ENCODE measurements at regions not wholly inside any gene's neighbourhood (a gene's known extent, or its start where the extent isn't known, plus 50 kb on each side); places are given as distances from the start of the nearest gene placed in this dataset.

DNA sequence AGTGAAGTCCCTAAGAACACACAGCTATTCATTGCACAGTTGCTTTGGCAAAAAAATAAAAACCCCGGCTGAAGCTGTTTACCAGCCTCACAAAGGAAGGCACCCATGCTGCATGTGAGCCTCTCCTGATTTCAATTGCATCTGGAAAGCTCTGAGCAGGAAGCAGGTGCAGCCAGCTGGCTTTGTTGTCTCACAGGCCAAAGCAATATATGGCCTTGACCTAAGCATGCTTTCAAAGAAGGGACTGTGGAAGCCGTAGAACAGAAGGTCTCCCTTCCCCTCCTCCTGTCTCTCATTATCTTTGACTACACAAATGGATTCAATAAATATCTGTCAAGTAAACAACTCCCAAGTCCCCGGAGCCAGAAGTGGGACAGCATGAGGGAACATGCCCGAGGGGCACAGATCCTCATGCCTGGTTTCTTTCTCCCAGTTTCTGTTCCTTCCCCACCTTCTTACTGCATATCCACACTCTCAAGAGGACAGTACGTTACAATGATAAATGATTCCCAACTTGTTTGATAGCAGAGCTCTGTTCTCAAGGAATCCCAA lies 57.2 kb upstream of the PCSK2 start:
- peaks cover 84% of the 10 kb centered on the region for H3K4me1 ChIP-seq (ENCODE audit: insufficient read depth, low read length, poor library complexity, severe bottlenecking)
- no peak for TF ChIP-seq EZH2 (IDR thresholded peaks at IDR 0.05; ENCODE audit: borderline replicate concordance, low read depth, low read length, poor library complexity, severe bottlenecking)
- TF ChIP-seq, protein P1, sequence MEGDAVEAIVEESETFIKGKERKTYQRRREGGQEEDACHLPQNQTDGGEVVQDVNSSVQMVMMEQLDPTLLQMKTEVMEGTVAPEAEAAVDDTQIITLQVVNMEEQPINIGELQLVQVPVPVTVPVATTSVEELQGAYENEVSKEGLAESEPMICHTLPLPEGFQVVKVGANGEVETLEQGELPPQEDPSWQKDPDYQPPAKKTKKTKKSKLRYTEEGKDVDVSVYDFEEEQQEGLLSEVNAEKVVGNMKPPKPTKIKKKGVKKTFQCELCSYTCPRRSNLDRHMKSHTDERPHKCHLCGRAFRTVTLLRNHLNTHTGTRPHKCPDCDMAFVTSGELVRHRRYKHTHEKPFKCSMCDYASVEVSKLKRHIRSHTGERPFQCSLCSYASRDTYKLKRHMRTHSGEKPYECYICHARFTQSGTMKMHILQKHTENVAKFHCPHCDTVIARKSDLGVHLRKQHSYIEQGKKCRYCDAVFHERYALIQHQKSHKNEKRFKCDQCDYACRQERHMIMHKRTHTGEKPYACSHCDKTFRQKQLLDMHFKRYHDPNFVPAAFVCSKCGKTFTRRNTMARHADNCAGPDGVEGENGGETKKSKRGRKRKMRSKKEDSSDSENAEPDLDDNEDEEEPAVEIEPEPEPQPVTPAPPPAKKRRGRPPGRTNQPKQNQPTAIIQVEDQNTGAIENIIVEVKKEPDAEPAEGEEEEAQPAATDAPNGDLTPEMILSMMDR (conservative IDR thresholded peaks at IDR 0.05; ENCODE audit: low read depth, low read length) = no peak
- no peaks in the 10 kb centered on the region for H3K9me3 ChIP-seq (ENCODE audit: low read depth, low read length, poor library complexity, severe bottlenecking)
- POLR2A ChIA-PET (ENCODE audit: low non-redundant PET) = interaction anchor here (0.5 kb wide), 1 partner anchor 384 kb away, joined by 7 read pairs; no protein-coding TSS in a partner anchor
- BruUV-seq (replicated peaks) = no TSS peak
- no peak overlapping the region for H3K4me3 ChIP-seq (ENCODE audit: low read depth, low read length, poor library complexity, severe bottlenecking)
- peak; percentile 58 for DNase-seq (ENCODE audit: low spot score)
- CTCF ChIA-PET = no interaction called here
- H3K36me3 ChIP-seq (ENCODE audit: insufficient read depth, low read length, poor library complexity, severe bottlenecking) = no peaks in the 10 kb centered on the region
- intact Hi-C loops (cut with micrococcal nuclease; ENCODE audit: unreplicated experiment) = loop anchor here (2.0 to 5.0 kb wide), 3 partner anchors 128 to 365 kb away; no protein-coding TSS in a partner anchor
- H3K27ac ChIP-seq (ENCODE audit: low read depth, low read length, poor library complexity, severe bottlenecking) = peak overlapping the region; percentile 99
- no peaks in the 10 kb centered on the region for H3K27me3 ChIP-seq (replicated peaks; ENCODE audit: insufficient read depth, low read depth, low read length, poor library complexity)

DNA sequence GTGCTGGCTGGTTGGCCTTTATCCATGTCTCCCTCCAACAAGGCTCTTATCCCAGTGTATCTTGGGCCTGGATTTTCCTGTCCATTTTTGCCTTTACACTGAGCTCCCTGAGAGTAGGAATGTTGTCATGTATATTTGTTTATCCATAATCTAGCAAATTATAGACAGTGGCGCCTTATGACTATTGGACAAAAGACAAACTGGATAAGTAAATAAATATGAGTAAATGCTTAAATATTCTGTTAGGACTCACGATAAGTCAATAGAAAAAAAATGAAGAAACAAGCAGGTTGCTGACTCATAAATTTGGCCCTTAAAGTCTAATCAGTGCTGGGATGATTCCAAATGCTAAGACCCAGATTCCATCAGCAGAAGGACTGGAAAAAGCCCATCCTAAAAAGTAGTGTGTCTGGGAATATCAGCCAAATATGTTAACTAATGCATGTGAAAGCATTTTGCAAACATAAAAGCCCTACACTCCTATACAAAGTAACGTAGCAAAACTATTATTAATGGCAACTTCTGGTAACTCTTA lies 55.0 kb upstream of the PCSK2 start:
- Histone ChIP-seq H3K4me3 (ENCODE audit: low read depth, low read length, poor library complexity, severe bottlenecking) (no peak overlapping the region), H3K27ac (ENCODE audit: low read depth, low read length, poor library complexity, severe bottlenecking) (peak overlapping the region; percentile 85), H3K36me3 (ENCODE audit: insufficient read depth, low read length, poor library complexity, severe bottlenecking) (no peaks in the 10 kb centered on the region), H3K4me1 (ENCODE audit: insufficient read depth, low read length, poor library complexity, severe bottlenecking) (peaks cover 73% of the 10 kb centered on the region), H3K27me3 (replicated peaks; ENCODE audit: insufficient read depth, low read depth, low read length, poor library complexity) (no peaks in the 10 kb centered on the region), H3K9me3 (ENCODE audit: low read depth, low read length, poor library complexity, severe bottlenecking) (no peaks in the 10 kb centered on the region)
- TF ChIP-seq EZH2 (IDR thresholded peaks at IDR 0.05; ENCODE audit: borderline replicate concordance, low read depth, low read length, poor library complexity, severe bottlenecking) = no peak
- TF ChIP-seq, protein P1 (conservative IDR thresholded peaks at IDR 0.05; ENCODE audit: low read depth, low read length) = no peak
- CTCF ChIA-PET = no interaction called here
- intact Hi-C loops (cut with micrococcal nuclease; ENCODE audit: unreplicated experiment) = loop anchor here (2.0 to 5.0 kb wide), 2 partner anchors 57 to 125 kb away; no protein-coding TSS in a partner anchor
- POLR2A ChIA-PET (ENCODE audit: low non-redundant PET) = no interaction called here
- DNase-seq (ENCODE audit: low spot score) = peak; percentile 25
- no TSS peak for BruUV-seq (replicated peaks)

DNA sequence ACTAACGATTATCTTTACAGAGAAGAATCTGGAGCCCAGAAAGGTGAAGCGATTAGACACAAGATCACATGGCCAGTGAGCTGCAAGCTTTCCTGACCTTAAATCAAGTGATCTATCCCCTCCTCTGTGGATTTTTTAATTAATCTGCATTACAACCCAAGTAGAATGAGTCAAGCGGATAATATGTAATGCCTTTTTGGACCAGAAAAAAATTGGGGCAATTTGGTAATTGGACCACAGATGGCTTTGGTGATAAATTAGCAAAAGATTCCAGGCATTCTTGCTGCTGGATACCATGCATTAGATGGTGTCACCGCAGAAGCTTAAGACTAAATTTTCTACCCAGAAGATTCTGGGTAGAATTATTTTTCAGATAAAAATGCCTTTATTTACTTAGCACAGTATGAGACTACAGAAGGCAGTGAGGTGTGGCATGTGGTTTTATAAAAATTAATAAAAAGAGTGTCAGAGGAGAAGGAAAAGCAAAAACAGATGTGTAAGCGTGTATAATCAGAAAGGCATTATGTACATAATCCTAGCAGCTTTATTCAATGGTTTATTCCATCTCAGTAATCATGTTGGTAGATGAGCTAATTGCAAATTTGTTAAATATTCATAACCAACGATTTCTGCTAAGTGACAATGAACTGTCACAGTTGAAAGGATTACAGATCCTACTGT lies 53.9 kb upstream of the PCSK2 start:
- intact Hi-C loops (cut with micrococcal nuclease; ENCODE audit: unreplicated experiment) = loop anchor here (2.0 to 5.0 kb wide), 2 partner anchors 56 to 124 kb away; no protein-coding TSS in a partner anchor
- peak; percentile 90 for DNase-seq (ENCODE audit: low spot score)
- POLR2A ChIA-PET (ENCODE audit: low non-redundant PET) = interaction anchor here (0.5 to 0.6 kb wide), 4 partner anchors 362 to 838 kb away, joined by 3 to 5 read pairs (median 4); no protein-coding TSS in a partner anchor
- Histone ChIP-seq H3K9me3 (ENCODE audit: low read depth, low read length, poor library complexity, severe bottlenecking) (no peaks in the 10 kb centered on the region), H3K27me3 (replicated peaks; ENCODE audit: insufficient read depth, low read depth, low read length, poor library complexity) (no peaks in the 10 kb centered on the region), H3K4me3 (ENCODE audit: low read depth, low read length, poor library complexity, severe bottlenecking) (no peak overlapping the region), H3K36me3 (ENCODE audit: insufficient read depth, low read length, poor library complexity, severe bottlenecking) (no peaks in the 10 kb centered on the region), H3K4me1 (ENCODE audit: insufficient read depth, low read length, poor library complexity, severe bottlenecking) (peaks cover 68% of the 10 kb centered on the region), H3K27ac (ENCODE audit: low read depth, low read length, poor library complexity, severe bottlenecking) (peak overlapping the region; percentile 85)
- no TSS peak for BruUV-seq (replicated peaks)
- no peak for TF ChIP-seq EZH2 (IDR thresholded peaks at IDR 0.05; ENCODE audit: borderline replicate concordance, low read depth, low read length, poor library complexity, severe bottlenecking)
- TF ChIP-seq, protein P1 (conservative IDR thresholded peaks at IDR 0.05; ENCODE audit: low read depth, low read length) = no peak
- CTCF ChIA-PET = no interaction called here
